H1 (cell line): ENCODE measurements at regions not wholly inside any gene's neighbourhood (a gene's known extent, or its start where the extent isn't known, plus 50 kb on each side); places are given as distances from the start of the nearest gene placed in this dataset.

Experiments
- CTCF ChIA-PET: fragments of 300-600 bp; sonication (Branson Sonifier 250); formaldehyde crosslinking; loops from one replicate; lab custom pipeline; 2021; ENCODE audit not compliant: partially characterized antibody; lab: Charles Lee
- POLR2A ChIA-PET: fragments of 300-600 bp; sonication (Branson Sonifier 250); formaldehyde crosslinking; loops from one replicate; lab custom pipeline; 2021; ENCODE audit warnings: inconsistent platforms; ENCODE audit not compliant: partially characterized antibody; lab: Charles Lee
- DNase-seq, 2 experiments: peaks; one replicate each; pipeline versions ENCODE4 v3.0.0 to v3.0.0-alpha.2; 2010 to 2022; ENCODE audit warnings: low spot score in 2 of 2, low read depth in 1 of 2, mixed read lengths in 1 of 2
- FAIRE-seq: peaks from 2 replicates; lab custom pipeline; 2011; peaks lifted over from hg19 to GRCh38; lab: Jason Lieb, UNC
- H2AFZ ChIP-seq: 2 replicates; pipeline ENCODE4 v1.8.1; 2012; ENCODE audit warnings: low read length, inconsistent platforms
- H2AK5ac ChIP-seq: 2 replicates; pipeline ENCODE4 v1.6.1; 2013; ENCODE audit warnings: low read depth, low read length
- H2BK120ac ChIP-seq: replicated peaks from 2 replicates; pipeline ENCODE3; 2013; ENCODE audit warnings: low read depth, low read length, inconsistent platforms
- H2BK12ac ChIP-seq: 2 replicates; pipeline ENCODE4 v1.6.1; 2013; ENCODE audit warnings: low read depth, low read length
- H2BK15ac ChIP-seq: 2 replicates; pipeline ENCODE4 v1.6.1; 2013; ENCODE audit warnings: low read length
- H2BK20ac ChIP-seq: 2 replicates; pipeline ENCODE4 v1.6.1; 2013; ENCODE audit warnings: low read length
- H2BK5ac ChIP-seq: 2 replicates; pipeline ENCODE4 v1.6.1; 2013; ENCODE audit warnings: low read depth, low read length
- H3K14ac ChIP-seq: 2 replicates; pipeline ENCODE4 v1.6.1; 2013; ENCODE audit warnings: inconsistent platforms; ENCODE audit not compliant: insufficient read length
- H3K18ac ChIP-seq: 2 replicates; pipeline ENCODE4 v1.6.1; 2013; ENCODE audit warnings: low read length; ENCODE audit errors: extremely low read depth
- H3K23ac ChIP-seq: 2 replicates; pipeline ENCODE4 v1.6.1; 2013; ENCODE audit warnings: inconsistent platforms; ENCODE audit not compliant: insufficient read length
- H3K23me2 ChIP-seq: 2 replicates; pipeline ENCODE4 v1.6.1; 2013; ENCODE audit warnings: low read depth, low read length
- H3K27ac ChIP-seq: 2 replicates; pipeline ENCODE4 v1.6.1; 2011; ENCODE audit warnings: low read depth, low read length, inconsistent platforms
- H3K27me3 ChIP-seq, 4 experiments: replicated peaks in 1 of 4; 1 replicate in 1 of 4; 2 replicates in 3 of 4; pipeline versions ENCODE4 v1.6.1 to v1.8.1; 2011 to 2013; ENCODE audit warnings: low read length in 3 of 4, mild to moderate bottlenecking in 3 of 4, inconsistent platforms in 2 of 4, mixed read lengths in 2 of 4, moderate library complexity in 1 of 4; ENCODE audit not compliant: control insufficient read depth in 3 of 4, insufficient read depth in 3 of 4; ENCODE audit errors: extremely low read depth in 1 of 4
- H3K36me3 ChIP-seq, 4 experiments: 2 replicates each; pipeline versions ENCODE4 v1.6.1 to v1.8.1; 2011 to 2013; ENCODE audit warnings: mild to moderate bottlenecking in 4 of 4, low read length in 3 of 4, moderate library complexity in 2 of 4, control low read depth in 1 of 4, inconsistent platforms in 1 of 4; ENCODE audit not compliant: insufficient read depth in 4 of 4, control insufficient read depth in 2 of 4
- H3K4ac ChIP-seq: replicated peaks from 2 replicates; pipeline ENCODE3; 2013; ENCODE audit warnings: low read length, low read depth, mixed read lengths, inconsistent platforms; ENCODE audit not compliant: insufficient read length
- H3K4me1 ChIP-seq, 4 experiments: replicated peaks in 1 of 4; 1 replicate in 1 of 4; 2 replicates in 3 of 4; pipeline versions ENCODE4 v1.6.1 to v1.8.1; 2011 to 2013; ENCODE audit warnings: low read length in 3 of 4, inconsistent platforms in 2 of 4, mixed read lengths in 1 of 4; ENCODE audit not compliant: insufficient read depth in 4 of 4, control insufficient read depth in 3 of 4
- H3K4me2 ChIP-seq, 2 experiments: 2 replicates each; pipeline versions ENCODE4 v1.6.1 to v1.8.1; 2011 to 2013; ENCODE audit warnings: low read depth in 2 of 2, low read length in 2 of 2, control low read depth in 1 of 2, inconsistent platforms in 1 of 2, mild to moderate bottlenecking in 1 of 2; ENCODE audit not compliant: insufficient read depth in 1 of 2
- H3K4me3 ChIP-seq, 4 experiments: fragments of 200-600, 300-600 bp in 1 of 4; sonication (generic), shearing (Covaris generic), sonication (Bioruptor Twin) in 1 of 4; 2 replicates each; pipeline versions ENCODE4 v1.5.1 to v1.8.1; 2011 to 2016; ENCODE audit warnings: low read length in 4 of 4, low read depth in 3 of 4, control low read depth in 2 of 4, inconsistent platforms in 2 of 4, mild to moderate bottlenecking in 2 of 4, mixed read lengths in 1 of 4, moderate library complexity in 1 of 4; ENCODE audit not compliant: insufficient read depth in 2 of 4; ENCODE audit errors: extremely low read depth in 1 of 4
- H3K56ac ChIP-seq: replicated peaks from 2 replicates; pipeline ENCODE3; 2013; ENCODE audit warnings: low read depth, mild to moderate bottlenecking, mixed read lengths, low read length, inconsistent platforms; ENCODE audit not compliant: insufficient read length
- H3K79me1 ChIP-seq: 2 replicates; pipeline ENCODE4 v1.6.1; 2013; ENCODE audit warnings: low read depth, low read length, control low read depth
- H3K79me2 ChIP-seq, 2 experiments: 2 replicates each; pipeline versions ENCODE4 v1.6.1 to v1.8.1; 2012 to 2013; ENCODE audit warnings: low read length in 2 of 2, mild to moderate bottlenecking in 2 of 2, inconsistent platforms in 1 of 2; ENCODE audit not compliant: insufficient read depth in 2 of 2, control insufficient read depth in 1 of 2
- H3K9ac ChIP-seq, 4 experiments: replicated peaks in 1 of 4; 1 replicate in 1 of 4; 2 replicates in 3 of 4; pipeline versions ENCODE4 v1.6.1 to v1.8.1; 2011 to 2013; ENCODE audit warnings: low read depth in 3 of 4, low read length in 3 of 4, control low read depth in 2 of 4, mild to moderate bottlenecking in 2 of 4, moderate library complexity in 2 of 4, inconsistent platforms in 1 of 4; ENCODE audit errors: extremely low read depth in 1 of 4
- H3K9me3 ChIP-seq, 2 experiments: 2 replicates each; pipeline versions ENCODE4 v1.6.1 to v1.8.1; 2012 to 2013; ENCODE audit warnings: mild to moderate bottlenecking in 2 of 2, moderate library complexity in 2 of 2, control low read depth in 1 of 2, inconsistent platforms in 1 of 2, low read depth in 1 of 2, low read length in 1 of 2, mixed read lengths in 1 of 2; ENCODE audit not compliant: insufficient read depth in 2 of 2
- H4K20me1 ChIP-seq, 2 experiments: replicated peaks in 1 of 2; 2 replicates each; pipeline versions ENCODE3 to v1.8.1; 2011 to 2013; ENCODE audit warnings: inconsistent platforms in 2 of 2, low read length in 2 of 2, mild to moderate bottlenecking in 1 of 2; ENCODE audit not compliant: insufficient read depth in 2 of 2, control insufficient read depth in 1 of 2
- H4K5ac ChIP-seq: 2 replicates; pipeline ENCODE4 v1.6.1; 2013; ENCODE audit warnings: low read length, low read depth, mixed read lengths, inconsistent platforms; ENCODE audit not compliant: insufficient read length
- H4K8ac ChIP-seq: 2 replicates; pipeline ENCODE4 v1.8.0; 2013; ENCODE audit warnings: mild to moderate bottlenecking, moderate library complexity, low read length, inconsistent platforms; ENCODE audit not compliant: insufficient read depth; ENCODE audit errors: extremely low read depth
- H4K91ac ChIP-seq: replicated peaks from 2 replicates; pipeline ENCODE3; 2013; ENCODE audit warnings: low read length, mixed read lengths, inconsistent platforms; ENCODE audit not compliant: insufficient read length
- BACH1 ChIP-seq: IDR thresholded peaks from 2 replicates; pipeline ENCODE4 v1.6.1; 2012; ENCODE audit warnings: low read length, improper control_type of control experiment
- EP300 ChIP-seq, 2 experiments: IDR thresholded peaks; 1 replicate in 1 of 2; 2 replicates in 1 of 2; pipeline ENCODE4 v1.6.1; 2011 to 2012; ENCODE audit warnings: low read depth in 2 of 2, low read length in 2 of 2, mild to moderate bottlenecking in 2 of 2, borderline replicate concordance in 1 of 2, inconsistent platforms in 1 of 2, moderate library complexity in 1 of 2
- whole genome bisulfite sequencing, 2 experiments: shearing (Covaris generic) in 1 of 2; methylation state at CpG; one replicate each; pipeline versions ENCODE4 v1.1.6 to v1.1.7; 2013 to 2015; ENCODE audit warnings: low lambda C conversion rate in 2 of 2, mixed read lengths in 2 of 2, inconsistent platforms in 1 of 2, low coverage in 1 of 2, missing lambda C conversion rate in 1 of 2; ENCODE audit not compliant: insufficient replicate concordance in 2 of 2, insufficient coverage in 1 of 2, insufficient read length in 1 of 2; ENCODE audit errors: extremely low coverage in 1 of 2, missing lambda C conversion rate in 1 of 2; 5-methylcytosine and 5-hydroxymethylcytosine counted together

- no peak for TF ChIP-seq EP300 (IDR thresholded peaks at IDR 0.05; ENCODE audit: borderline replicate concordance in 1 of 2, low read depth in 2 of 2, low read length in 2 of 2)
- no peak for TF ChIP-seq BACH1
- TF ChIP-seq, all 59 proteins: peak for 0
- Histone ChIP-seq H2AK5ac (no peak overlapping the region), H3K9me3 (no peaks in the 10 kb centered on the region), H3K79me1 (no peaks in the 10 kb centered on the region), H4K5ac (no peak overlapping the region), H3K9ac (no peak overlapping the region), H3K23me2 (no peaks in the 10 kb centered on the region), H2BK5ac (no peak overlapping the region), H2AFZ (0 out of 2 replicates have a peak overlapping the region, but pooled peaks have one; percentile 65), H3K4me1 (peaks cover 0 to 4% (median 0%) of the 10 kb centered on the region in 4 experiments; a peak in 1 of 7 replicates), H3K14ac (no peak overlapping the region), H3K36me3 (no peaks in the 10 kb centered on the region), H3K18ac (no peak overlapping the region), H3K27ac (no peak overlapping the region), H3K56ac (no peak overlapping the region), H3K23ac (no peak overlapping the region), H2BK12ac (no peak overlapping the region), H3K79me2 (no peaks in the 10 kb centered on the region), H3K4me2 (no peak overlapping the region), H4K20me1 (no peaks in the 10 kb centered on the region), H2BK15ac (0 out of 2 replicates have a peak overlapping the region, but pooled peaks have one; percentile 61), H4K91ac (no peak overlapping the region), H2BK120ac (no peak overlapping the region), H2BK20ac (no peak overlapping the region), H3K27me3 (no peaks in the 10 kb centered on the region), H4K8ac (no peak overlapping the region), H3K4me3 (no peak overlapping the region), H3K4ac (no peak overlapping the region)
- FAIRE-seq (no peak), DNase-seq (no peak)
- ChIA-PET POLR2A (no interaction called here), CTCF (interaction anchor here (1.4 to 3.3 kb wide), 4 partner anchors 8 to 279 kb away, joined by 3 to 15 read pairs (median 4); no protein-coding TSS in a partner anchor)
- WGBS, 2 experiments, result 87% methylated on average over 6 of the region's 6 CpGs; no CpG with 5 or more reads in 1 of the 2 experiments
These were observed 466.4 kb downstream of the STIM2 start for GRCh38 chr4:27326991-27327390.
